Body of pancreas (tissue), 4 donors: ENCODE measurements at regions not wholly inside any gene's neighbourhood (a gene's known extent, or its start where the extent isn't known, plus 50 kb on each side); places are given as distances from the start of the nearest gene placed in this dataset.

Experiments
- CTCF ChIP-seq, 7 experiments: fragments of 450-650 bp in 4 of 7; fragments of 200-600 bp in 3 of 7; sonication (generic) in 3 of 7; IDR thresholded peaks; one replicate each; pipeline ENCODE4 v1.5.1; 2016 to 2019; ENCODE audit warnings: antibody characterized with exemption in 7 of 7
- POLR2A ChIP-seq, 3 donors: fragments of 450-650 bp; IDR thresholded peaks; one replicate each; pipeline ENCODE4 v1.6.1; 2016; ENCODE audit warnings: antibody characterized with exemption in 3 of 3, mild to moderate bottlenecking in 2 of 3

GRCh38 chr1:213783893-213784292, 203.9 kb upstream of the PROX1 start:
- TF ChIP-seq CTCF (IDR thresholded peaks at IDR 0.05) = no peak
- no peak for TF ChIP-seq POLR2A (IDR thresholded peaks at IDR 0.05)
